ENCODE measurements at regions not wholly inside any gene's neighbourhood (a gene's known extent, or its start where the extent isn't known, plus 50 kb on each side); places are given as distances from the start of the nearest gene placed in this dataset.

DNA sequence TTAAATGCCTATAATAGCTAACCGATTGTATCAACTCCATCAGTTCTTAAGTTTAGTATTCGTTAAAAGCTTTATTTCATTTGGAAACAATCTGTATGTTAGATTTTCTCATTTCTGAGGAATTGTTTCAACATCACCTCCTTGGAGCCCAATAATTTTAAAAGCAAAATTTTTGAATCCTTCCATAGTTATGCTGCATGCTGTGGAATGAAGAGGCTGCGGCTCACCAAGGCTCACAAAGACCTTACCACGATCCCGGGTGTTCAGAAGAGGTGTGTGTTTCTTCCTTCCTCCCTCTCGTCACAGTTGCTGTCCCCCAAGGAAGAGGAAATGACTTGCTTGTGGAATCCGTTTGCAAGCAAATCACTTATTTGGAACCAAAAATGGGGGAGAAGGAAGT lies 143.8 kb downstream of the FGF1 start:
- TF ChIP-seq, protein P1, sequence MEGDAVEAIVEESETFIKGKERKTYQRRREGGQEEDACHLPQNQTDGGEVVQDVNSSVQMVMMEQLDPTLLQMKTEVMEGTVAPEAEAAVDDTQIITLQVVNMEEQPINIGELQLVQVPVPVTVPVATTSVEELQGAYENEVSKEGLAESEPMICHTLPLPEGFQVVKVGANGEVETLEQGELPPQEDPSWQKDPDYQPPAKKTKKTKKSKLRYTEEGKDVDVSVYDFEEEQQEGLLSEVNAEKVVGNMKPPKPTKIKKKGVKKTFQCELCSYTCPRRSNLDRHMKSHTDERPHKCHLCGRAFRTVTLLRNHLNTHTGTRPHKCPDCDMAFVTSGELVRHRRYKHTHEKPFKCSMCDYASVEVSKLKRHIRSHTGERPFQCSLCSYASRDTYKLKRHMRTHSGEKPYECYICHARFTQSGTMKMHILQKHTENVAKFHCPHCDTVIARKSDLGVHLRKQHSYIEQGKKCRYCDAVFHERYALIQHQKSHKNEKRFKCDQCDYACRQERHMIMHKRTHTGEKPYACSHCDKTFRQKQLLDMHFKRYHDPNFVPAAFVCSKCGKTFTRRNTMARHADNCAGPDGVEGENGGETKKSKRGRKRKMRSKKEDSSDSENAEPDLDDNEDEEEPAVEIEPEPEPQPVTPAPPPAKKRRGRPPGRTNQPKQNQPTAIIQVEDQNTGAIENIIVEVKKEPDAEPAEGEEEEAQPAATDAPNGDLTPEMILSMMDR (IDR thresholded peaks at IDR 0.05): no peak
- TF ChIP-seq POLR2AphosphoS5 (IDR thresholded peaks at IDR 0.05): no peak
